GM19351 (cell line): ENCODE measurements at regions not wholly inside any gene's neighbourhood (a gene's known extent, or its start where the extent isn't known, plus 50 kb on each side); places are given as distances from the start of the nearest gene placed in this dataset.
"Not testable (repeated sequence)": the region's sequence is repeated elsewhere in the genome, so short reads cannot be mapped to it uniquely, and the experiment has no call there.

Experiments used
- ATAC-seq: cut with Tn5 transposase; IDR thresholded peaks from one replicate; pipeline ENCODE4 v1.9.1; 2021; ENCODE audit warnings: mild to moderate bottlenecking, moderate library complexity; ENCODE audit not compliant: unreplicated experiment

DNA sequence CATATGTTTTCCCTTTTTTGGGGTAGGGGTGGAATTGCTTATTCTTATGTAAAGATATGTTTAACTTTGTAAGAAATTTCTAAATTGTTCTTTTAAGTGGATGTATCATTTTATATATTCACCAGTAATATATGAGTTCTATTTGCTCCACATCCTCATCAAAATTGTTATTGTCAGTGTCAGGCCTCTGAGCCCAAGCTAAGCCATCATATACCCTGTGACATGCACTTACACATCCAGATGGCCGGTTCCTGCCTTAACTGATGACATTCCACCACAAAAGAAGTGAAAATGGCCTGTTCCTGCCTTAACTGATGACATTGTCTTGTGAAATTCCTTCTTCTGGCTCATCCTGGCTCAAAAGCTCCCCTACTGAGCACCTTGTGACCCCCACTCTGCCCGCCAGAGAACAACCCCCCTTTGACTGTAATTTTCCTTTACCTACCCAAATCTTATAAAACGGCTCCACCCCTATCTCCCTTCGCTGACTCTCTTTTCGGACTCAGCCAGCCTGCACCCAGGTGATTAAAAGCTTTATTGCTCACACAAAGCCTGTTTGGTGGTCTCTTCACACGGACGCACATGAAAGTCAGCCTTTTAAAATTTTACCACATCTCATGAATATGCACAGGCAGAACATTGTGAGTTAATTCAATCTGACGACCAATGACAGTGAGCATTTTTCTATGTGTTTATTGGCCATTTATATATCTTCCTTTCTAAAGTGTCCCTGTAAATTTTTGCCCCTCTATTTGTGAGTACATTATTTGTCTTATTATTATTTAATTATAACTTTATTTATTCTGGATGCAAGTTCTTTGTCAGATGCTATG, 176.8 kb downstream of the CDC14C start:
- ATAC-seq = not testable (repeated sequence)

DNA sequence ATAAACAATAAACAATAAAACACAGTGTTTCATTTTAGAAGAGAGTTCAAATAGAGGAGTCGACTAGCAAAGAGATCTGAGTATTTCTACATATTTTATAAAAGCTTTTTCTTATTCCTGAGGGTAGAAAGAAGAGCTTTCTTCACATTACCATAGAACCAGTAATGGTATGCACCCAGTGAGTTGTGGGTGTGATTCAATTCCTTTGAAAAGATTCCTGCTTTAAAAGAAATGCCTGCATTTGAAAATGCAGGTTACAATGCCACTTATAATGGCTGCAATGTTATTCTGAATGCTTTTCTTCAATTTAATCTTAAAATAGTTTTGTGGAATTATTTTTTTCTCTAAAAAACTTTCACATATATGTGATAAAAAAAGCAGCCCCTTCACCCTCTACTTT, 178.1 kb downstream of the CDC14C start:
- ATAC-seq = no peak

DNA sequence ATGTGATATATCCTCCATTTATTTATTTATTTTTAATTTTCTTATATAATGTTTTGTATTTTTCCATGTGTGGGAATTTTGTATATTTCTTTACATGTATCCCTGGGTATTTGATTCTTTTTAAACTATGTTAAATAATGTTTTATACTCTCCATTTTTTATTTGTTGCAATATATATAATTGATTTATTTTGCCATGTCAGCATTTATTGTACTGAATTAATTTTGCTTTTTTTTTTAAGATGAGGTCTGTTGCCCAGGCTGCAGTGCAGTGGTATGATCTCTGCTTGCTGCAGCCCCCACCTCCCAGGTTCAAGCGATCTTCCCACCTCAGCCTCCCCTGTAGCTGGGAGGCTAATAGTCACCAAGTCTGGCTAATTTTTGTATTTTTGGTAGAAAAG, 187.4 kb downstream of the CDC14C start:
- no peak for ATAC-seq

DNA sequence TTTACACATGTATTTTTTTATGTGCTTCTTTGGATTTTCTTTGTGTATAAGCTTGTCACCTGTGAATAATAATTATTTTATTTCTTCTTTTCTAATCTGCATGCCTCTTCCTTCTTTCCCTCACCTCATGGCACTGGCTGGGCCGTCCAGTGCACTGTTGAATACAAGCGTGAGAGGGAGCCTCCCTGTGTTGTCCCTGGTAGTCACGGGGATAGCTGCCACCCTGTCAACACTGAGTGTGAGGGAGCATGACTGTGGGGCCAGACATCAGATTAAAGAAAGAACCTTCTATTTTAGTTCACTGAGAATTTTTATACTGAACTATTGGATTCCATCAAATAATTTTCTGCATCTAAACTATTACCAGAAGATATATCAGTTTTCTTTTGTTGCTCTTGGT, 187.9 kb downstream of the CDC14C start:
- no peak for ATAC-seq

DNA sequence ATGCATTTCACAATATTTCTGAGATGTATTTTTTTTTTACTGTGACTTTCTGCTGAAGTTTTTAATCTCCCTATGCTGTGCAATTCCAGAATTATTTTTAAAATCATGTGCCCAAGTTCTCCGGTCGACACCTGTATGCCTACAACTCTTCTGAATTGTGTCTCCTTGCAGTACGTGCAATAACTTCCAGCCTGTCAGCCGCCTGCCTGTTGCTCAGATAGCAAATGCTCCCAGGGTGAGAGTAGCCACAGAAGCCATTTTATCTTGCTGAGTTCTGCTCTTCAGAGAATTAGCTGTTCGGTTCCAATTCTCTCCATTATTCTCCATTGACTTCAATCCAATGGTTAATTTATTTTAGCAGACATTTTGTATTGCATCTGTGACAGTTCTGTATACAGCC, 188.3 kb downstream of the CDC14C start:
- ATAC-seq = no peak

DNA sequence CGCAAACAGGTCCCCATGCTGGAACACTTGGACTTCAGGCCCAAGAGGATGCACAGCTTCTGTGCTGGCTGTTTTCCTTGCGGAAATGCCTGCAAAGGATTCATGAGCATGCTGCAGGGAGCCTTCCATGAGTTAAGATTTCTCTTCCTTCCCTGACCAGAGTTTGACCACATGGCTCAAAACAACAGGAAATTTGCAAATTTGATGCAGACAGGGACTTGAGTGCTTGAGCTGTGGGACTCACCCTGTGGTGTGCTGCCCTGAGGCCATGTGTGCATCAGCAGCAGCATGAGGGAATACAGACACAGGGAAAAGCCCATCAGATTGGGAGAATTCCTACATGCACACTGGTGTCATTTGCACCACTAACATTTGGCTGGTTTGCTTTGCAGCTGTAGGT, 195.4 kb downstream of the CDC14C start:
- ATAC-seq = no peak

DNA sequence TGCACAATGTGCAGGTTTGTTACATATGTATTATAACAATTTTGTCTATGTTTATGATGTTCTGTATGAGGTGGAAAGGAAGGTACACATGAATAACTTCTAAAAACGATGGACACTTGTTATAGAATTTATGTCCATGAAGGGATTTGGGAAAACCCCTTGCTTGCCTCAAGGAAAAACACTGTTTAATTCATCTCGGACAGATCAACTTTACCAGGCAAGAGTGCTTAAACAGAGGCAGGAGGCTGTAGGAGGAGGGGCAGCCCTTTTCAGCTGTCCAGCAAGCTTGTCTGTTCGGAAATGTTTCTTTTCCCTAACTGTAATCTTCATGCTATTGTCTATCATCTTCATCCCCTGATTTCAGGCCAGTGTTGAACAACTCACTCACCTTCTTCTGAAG, 200.9 kb downstream of the CDC14C start:
- ATAC-seq = no peak

DNA sequence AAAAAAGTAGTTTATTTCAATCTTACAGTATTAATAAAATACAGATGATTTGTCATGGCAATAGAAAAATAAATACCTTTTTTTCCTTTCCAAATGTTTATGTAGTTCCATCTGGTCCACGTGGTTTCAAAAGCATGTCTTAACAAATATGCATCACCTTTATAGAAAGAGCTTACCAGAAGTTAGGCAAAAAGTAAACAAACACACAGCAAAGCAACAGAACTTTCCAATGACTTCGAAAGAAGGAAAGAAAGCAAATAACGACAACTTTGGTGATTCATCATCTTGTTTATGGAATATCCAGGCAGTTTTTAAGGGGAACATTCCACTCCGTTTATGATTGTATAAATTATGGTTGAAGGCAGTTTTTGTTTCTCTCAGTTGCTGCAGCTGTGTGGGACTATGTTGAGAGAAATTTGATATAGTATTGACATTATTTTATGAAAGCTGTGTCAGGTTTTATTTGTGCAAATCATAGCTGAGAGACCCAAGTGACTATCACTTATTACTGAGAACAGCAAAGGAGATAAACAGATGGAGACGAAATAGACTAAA, 203.1 kb downstream of the CDC14C start:
- ATAC-seq = no peak

DNA sequence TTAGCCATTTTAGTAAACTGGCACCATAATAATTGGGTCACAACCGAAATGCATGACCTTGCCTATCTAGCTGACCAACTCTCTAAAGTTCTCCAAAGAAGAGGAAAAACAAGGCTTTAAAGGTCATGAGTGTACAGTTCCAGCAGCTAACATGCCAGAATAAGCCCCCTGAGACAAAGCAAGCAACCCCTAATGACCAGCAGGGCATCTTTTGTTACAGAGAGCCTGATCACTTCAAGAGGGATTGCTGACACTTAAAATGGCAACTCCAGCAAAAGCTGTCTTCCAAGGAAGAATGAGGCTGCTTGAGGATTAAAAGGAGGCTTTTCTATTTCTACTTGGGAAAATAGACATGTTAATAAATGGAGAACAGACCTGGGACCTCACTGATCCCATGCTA, 213.6 kb downstream of the CDC14C start:
- no peak for ATAC-seq

DNA sequence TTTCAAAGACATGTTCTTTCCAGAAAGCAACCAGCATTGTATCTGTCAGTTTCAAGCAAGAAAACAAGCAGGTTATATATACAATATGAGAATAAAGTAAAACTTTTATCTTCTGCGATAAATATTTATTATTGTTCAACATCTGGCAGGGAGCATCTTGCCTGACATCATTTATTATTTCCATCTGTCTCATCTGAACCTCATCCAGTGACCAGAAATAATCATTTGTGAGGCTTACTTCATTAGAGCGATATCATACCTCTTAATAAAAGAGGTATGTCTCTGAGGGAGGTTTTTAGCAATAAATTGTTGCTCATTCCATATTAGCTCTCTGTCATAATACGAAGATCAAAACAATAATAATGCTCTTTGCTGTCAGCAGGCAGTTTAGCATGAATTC, 226.1 kb downstream of the CDC14C start:
- no peak for ATAC-seq

DNA sequence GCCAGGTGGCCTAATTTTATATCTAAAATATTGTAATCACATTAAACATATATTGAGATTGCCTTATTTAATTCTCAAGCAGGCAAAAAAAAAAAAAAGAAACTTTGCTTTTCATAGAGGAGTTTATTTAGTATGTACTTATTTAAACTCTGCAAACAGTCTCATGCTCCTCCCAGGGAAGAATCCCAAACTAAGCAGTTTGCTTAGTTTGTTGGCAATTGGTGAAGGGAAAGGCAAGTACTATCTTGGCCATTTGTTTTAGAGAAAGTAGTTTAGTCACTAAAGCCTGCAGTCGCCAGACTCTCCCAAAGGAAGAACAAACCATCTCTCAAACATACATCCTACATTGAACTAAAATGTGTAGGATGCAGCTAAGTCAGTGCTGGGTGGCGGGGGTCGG, 226.8 kb downstream of the CDC14C start:
- ATAC-seq = no peak

DNA sequence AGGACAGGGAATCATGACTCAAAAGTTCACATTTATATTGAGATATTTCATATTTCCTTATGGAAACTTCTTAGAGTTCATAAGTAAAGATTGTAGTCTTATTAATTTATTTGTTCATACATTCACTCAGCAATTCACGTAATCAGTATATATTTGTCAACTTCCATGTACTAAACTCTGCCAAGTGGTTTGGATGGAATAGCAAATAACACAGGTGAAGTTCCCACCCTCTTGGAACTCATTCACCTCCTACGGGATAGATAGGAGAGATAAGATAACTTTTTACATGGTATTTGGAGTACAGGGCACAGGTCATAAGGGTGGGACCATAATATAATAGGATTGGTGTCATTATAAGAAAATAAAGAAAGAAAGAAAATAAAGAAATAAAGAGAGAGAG, 234.0 kb downstream of the CDC14C start:
- ATAC-seq = no peak

DNA sequence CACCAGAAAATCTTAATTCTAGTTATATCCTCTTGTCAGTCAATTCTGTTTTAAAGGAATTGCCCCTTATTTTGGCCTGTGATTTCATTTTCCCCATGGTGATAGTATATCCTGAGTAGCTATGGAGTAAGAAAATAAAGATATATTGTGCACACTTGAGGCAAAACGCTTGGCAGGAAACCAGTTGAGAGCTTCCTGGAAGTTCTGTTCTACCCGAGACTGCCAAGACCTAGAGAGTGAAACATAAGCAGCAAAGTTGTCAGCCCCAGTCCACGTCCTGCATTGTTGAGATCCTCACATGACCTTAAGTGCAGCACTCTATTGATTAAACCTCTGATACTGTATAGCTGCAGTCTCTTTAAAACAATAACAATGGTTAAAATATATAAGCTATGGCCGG, 235.2 kb downstream of the CDC14C start:
- no peak for ATAC-seq

DNA sequence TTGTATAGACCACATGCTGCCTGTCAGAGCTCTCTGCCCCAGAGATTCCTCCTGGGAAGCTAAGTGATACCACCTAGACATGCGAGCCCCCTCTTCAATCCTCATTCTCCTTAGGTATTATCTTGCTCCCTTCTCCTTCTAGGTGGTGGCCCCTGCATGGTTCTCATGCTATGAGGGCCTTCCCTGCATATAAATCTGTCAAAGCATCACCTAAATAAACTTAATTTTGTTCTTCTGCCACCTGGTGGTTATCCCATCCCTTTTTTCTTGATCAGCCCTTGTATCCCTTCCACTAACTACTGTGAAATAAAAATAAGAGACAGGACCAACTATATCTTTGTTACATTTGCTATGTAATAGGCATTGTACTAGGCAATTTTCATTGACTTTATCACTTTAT, 242.1 kb downstream of the CDC14C start:
- no peak for ATAC-seq

DNA sequence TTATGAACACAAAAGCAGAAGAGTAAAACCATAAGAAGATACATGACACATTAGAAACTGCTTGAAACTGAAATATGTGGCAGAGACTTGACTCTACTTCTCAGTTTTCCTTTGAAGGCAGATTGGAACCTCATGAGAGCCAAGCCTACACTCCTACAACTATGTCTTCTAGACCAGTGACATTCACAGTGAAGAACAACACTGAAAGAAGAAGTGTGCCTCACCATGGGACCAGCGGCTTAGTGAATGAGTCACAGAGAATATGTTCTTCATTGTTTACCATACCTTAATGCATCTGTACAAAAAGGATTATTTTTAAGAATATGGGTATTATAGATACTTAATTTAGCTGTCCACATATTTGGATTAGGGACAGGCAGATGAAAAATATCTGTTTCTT, 248.3 kb downstream of the CDC14C start:
- ATAC-seq = no peak

DNA sequence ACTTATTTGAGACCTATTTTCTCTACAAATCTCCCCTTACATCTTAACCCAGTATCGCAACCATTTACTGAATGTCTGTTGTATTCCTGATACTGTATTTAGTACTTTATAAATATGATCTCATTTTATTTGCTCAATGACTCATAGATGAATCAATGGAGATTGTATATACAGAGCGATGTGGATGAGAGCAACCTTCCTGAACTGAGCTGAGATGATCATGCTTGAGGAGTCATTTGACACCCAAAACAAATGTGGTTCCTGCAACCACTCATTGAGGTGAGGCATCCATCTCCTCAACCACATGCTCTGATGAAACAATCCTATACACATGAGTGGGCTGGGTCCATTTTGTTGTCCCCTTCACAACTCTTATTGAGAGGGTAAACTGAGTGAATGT, 250.0 kb downstream of the CDC14C start:
- no peak for ATAC-seq

DNA sequence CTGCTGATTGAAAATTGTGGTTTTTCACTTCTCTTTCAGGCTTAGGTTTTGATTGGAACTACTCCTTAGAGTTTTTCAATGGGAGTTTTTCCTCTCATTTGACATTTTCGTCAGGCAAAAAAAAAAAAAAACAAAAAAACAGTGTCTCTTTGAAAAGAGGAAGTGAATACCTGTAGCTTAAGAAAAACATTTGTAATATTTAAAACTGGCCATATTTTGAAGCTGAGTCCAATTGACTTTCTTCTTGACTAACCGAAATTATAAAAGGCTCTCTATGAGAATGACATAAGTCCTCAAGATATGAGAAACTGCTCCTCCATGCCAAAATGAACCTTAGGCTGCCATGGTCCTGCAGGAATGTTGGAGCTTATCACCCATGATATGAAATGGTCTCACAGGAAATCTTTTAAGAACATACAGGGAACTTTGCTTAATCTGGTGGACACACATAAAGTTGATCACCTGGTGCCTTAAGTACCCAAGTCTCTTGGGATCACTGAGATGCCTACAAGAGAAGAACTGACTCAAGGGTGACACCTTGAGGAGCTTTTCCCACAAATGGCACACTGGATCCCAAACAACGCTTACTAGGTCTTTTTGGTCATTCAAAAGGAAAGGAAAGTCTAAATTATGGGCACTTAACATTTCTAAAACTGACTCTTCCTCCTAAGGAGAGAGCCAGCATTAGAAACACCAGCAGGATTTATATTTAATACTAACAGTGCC, 263.4 kb downstream of the CDC14C start:
- no peak for ATAC-seq

DNA sequence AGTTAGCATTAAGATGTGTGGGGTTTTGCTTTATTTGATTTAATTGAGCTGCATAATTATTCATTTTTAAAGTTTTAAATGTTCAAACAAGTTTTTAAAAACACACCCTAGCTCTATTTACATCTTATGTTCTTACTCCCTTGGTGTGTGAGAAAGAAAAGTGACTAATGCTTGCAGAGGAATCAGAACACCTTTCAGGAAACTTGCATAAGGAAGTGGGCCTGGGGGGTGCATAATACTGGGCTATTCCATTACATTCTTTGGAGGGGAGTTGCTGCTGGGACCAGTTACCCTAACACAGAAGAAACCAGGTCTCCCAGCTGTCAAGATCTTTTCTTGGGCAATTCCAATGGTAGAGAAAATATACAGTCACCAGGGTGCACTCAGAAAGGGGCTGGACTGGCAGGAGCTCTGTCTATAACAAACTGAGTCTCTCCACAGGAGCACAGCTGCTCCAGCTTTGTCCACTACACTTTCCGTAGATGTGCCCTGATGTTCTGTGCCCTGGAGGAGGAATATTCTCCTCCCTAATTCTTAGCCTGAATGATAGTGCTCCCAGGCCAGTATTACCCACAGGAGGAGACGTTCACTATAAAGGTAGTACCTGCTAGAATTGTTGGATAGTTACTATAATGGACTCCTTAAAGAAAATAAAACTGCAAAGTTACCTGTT, 304.2 kb downstream of the CDC14C start:
- no peak for ATAC-seq

DNA sequence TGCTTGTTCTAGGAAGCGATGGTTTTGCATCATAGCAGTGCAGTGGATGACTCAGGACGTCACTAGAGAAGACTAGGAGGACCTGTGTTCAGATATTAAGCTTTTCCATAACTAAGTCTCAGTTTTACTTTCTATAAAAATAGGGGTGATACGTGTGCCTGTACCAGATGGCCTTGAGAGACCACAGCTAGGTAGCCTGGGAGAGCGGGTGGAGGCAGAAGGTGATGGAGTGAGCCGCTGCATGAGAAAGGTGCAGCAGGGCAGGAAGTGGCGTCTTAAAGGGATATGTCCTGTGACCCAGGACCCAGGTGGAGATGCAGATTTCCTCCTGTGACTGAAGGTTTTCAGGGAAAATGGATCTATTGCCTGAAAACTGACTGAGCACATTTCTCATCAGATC, 304.9 kb downstream of the CDC14C start:
- ATAC-seq = no peak

DNA sequence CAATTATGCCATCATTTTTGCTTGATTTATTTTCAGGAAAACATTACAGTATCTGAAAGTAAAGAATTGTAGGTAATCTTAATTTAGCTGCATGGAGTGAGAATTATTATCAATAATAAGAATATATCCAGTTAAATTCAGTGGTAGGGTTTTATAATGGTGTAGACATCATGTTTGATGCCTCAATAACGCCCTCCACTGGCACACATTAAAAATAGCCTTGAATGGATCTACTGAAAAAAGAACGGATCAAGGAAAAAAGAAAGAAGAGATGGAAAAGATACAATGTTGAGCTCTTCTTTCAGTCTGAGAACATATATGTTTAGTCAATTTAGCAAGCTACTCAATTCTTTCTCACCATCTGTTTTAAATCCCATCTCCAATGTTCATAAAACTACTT, 319.2 kb downstream of the CDC14C start:
- ATAC-seq = no peak

DNA sequence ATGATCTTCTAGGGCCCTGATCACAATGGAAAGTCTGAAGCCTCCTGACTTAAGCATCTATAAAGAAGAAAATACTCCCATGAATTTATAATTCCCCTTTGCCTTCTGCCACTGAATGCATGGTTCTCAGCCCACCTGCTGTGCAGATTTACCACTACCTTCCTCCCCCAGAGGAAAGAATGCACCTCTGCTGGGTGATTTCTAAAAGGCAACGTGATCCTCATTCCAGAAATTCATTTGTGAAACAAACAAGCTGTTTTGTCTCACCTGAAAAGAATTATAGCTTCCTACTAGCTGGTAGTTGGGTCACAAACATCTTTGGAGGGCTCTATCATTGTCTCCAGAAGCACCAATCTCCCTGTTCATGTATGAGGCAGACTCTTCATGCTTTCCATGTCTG, 320.2 kb downstream of the CDC14C start:
- ATAC-seq = no peak

DNA sequence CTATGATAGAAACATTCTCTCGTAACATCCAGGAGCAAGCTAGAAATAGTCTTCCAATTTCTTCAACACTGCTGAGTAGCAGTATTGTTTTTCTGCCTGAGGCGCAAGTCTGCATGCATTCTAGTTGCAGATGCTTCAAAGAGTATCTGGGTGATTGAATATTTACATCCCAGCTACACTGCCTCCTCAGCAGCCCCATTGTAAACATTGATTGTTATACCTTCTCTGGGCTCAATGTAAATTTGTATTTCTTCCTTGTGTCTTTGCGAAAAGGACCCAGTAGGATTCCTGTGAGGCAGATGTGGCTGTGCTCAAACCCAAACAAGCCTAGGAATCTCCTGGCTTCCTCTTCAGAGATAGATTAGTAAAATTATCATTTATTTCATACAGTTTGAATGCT, 320.7 kb downstream of the CDC14C start:
- no peak for ATAC-seq
